ENCODE measurements at regions not wholly inside any gene's neighbourhood (a gene's known extent, or its start where the extent isn't known, plus 50 kb on each side); places are given as distances from the start of the nearest gene placed in this dataset.

GRCh38 chr6:71396410-71396801, 107.8 kb downstream of the OGFRL1 start:
- no peak for DNase-seq (ENCODE audit: low read depth)

GRCh38 chr6:71399279-71399678, 110.7 kb downstream of the OGFRL1 start:
- no peak for DNase-seq (ENCODE audit: low read depth)

- no peak for DNase-seq (ENCODE audit: low read depth)
These were observed 112.2 kb downstream of the OGFRL1 start for GRCh38 chr6:71400852-71401251.

GRCh38 chr6:71402096-71402495, 113.5 kb downstream of the OGFRL1 start:
- DNase-seq (ENCODE audit: low read depth): no peak

- no peak for DNase-seq (ENCODE audit: low read depth)
These were observed 115.0 kb downstream of the OGFRL1 start for GRCh38 chr6:71403422-71404134.

- no peak for DNase-seq (ENCODE audit: low read depth)
These were observed 115.7 kb downstream of the OGFRL1 start for GRCh38 chr6:71404145-71404966.

- no peak for DNase-seq (ENCODE audit: low read depth)
These were observed 116.3 kb downstream of the OGFRL1 start for GRCh38 chr6:71404967-71405278.

- no peak for DNase-seq (ENCODE audit: low read depth)
These were observed 116.8 kb downstream of the OGFRL1 start for GRCh38 chr6:71405416-71405815.

GRCh38 chr6:71406865-71407860, 118.6 kb downstream of the OGFRL1 start:
- DNase-seq (ENCODE audit: low read depth): no peak

GRCh38 chr6:71408787-71409723, 120.4 kb downstream of the OGFRL1 start:
- no peak for DNase-seq (ENCODE audit: low read depth)

GRCh38 chr6:71410164-71410566, 121.6 kb downstream of the OGFRL1 start:
- no peak for DNase-seq (ENCODE audit: low read depth)

GRCh38 chr6:71410681-71411080, 122.1 kb downstream of the OGFRL1 start:
- DNase-seq (ENCODE audit: low read depth): no peak

GRCh38 chr6:71411882-71412281, 123.3 kb downstream of the OGFRL1 start:
- no peak for DNase-seq (ENCODE audit: low read depth)

- DNase-seq (ENCODE audit: low read depth): no peak
These were observed 124.0 kb downstream of the OGFRL1 start for GRCh38 chr6:71412559-71413140.

- no peak for DNase-seq (ENCODE audit: low read depth)
These were observed 125.9 kb downstream of the OGFRL1 start for GRCh38 chr6:71414486-71414885.

GRCh38 chr6:71419217-71420094, 130.8 kb downstream of the OGFRL1 start:
- no peak for DNase-seq (ENCODE audit: low read depth)

- DNase-seq (ENCODE audit: low read depth): no peak
These were observed 131.6 kb downstream of the OGFRL1 start for GRCh38 chr6:71420095-71420692.

GRCh38 chr6:71420693-71421328, 132.2 kb downstream of the OGFRL1 start:
- peak; percentile 21 for DNase-seq (ENCODE audit: low read depth)

- DNase-seq (ENCODE audit: low read depth): no peak
These were observed 133.0 kb downstream of the OGFRL1 start for GRCh38 chr6:71421611-71422010.
